B cell (primary cell): ENCODE measurements at regions not wholly inside any gene's neighbourhood (a gene's known extent, or its start where the extent isn't known, plus 50 kb on each side); places are given as distances from the start of the nearest gene placed in this dataset.

Source experiments
- ATAC-seq: fragments of 200-7000 bp; cut with Tn5 transposase; one replicate; pipeline ENCODE4 v1.10.0; 2021; ENCODE audit warnings: low read depth, mild to moderate bottlenecking, moderate number of reproducible peaks, moderate library complexity
- CTCF ChIA-PET: fragments of 350-600 bp; sonication (Branson Sonifier 250); formaldehyde crosslinking; loops from one replicate; lab custom pipeline; 2021; ENCODE audit warnings: antibody characterized with exemption, inconsistent platforms; lab: Charles Lee
- POLR2A ChIA-PET: fragments of 350-600 bp; sonication (Branson Sonifier 250); formaldehyde crosslinking; loops from one replicate; lab custom pipeline; 2021; ENCODE audit warnings: antibody characterized with exemption; lab: Charles Lee
- DNase-seq: peaks from one replicate; pipeline ENCODE4 v3.0.0; 2013
- H2AFZ ChIP-seq: 2 replicates; pipeline ENCODE4 v1.6.1; 2012; ENCODE audit warnings: mild to moderate bottlenecking, low read depth, low read length; ENCODE audit not compliant: insufficient read depth, poor library complexity, severe bottlenecking
- H3K27ac ChIP-seq, 2 donors: 1 replicate in 1 of 2; 2 replicates in 1 of 2; pipeline ENCODE4 v1.5.1; 2012 to 2013; ENCODE audit warnings: low read length in 2 of 2, mild to moderate bottlenecking in 2 of 2, moderate library complexity in 1 of 2
- H3K27me3 ChIP-seq, 4 experiments: fragments of 200-600 bp in 1 of 4; sonication (generic) in 1 of 4; replicated peaks in 1 of 4; 1 replicate in 2 of 4; 2 replicates in 2 of 4; pipeline versions ENCODE4 v1.6.1 to v1.7.0; 2013 to 2016; ENCODE audit warnings: low read length in 3 of 4, mild to moderate bottlenecking in 2 of 4, mixed read lengths in 1 of 4, moderate library complexity in 1 of 4; ENCODE audit not compliant: insufficient read depth in 4 of 4, control insufficient read depth in 3 of 4; ENCODE audit errors: control extremely low read depth in 1 of 4
- H3K36me3 ChIP-seq, 2 experiments: replicated peaks in 1 of 2; 1 replicate in 1 of 2; 2 replicates in 1 of 2; pipeline versions ENCODE4 v1.6.1 to v1.7.1; 2013; ENCODE audit warnings: low read length in 1 of 2; ENCODE audit not compliant: insufficient read depth in 2 of 2, control insufficient read depth in 1 of 2; ENCODE audit errors: control extremely low read depth in 1 of 2, extremely low read depth in 1 of 2
- H3K4me1 ChIP-seq, 2 donors: fragments of 200-600 bp in 1 of 2; sonication (generic) in 1 of 2; 1 replicate in 1 of 2; 2 replicates in 1 of 2; pipeline versions ENCODE4 v1.5.1 to v1.6.1; 2013 to 2017; ENCODE audit warnings: low read length in 2 of 2; ENCODE audit not compliant: control insufficient read depth in 2 of 2, insufficient read depth in 2 of 2
- H3K4me2 ChIP-seq: replicated peaks from 2 replicates; pipeline ENCODE3; 2012; ENCODE audit warnings: mild to moderate bottlenecking, low read depth, low read length; ENCODE audit not compliant: poor library complexity, severe bottlenecking
- H3K4me3 ChIP-seq, 5 experiments: fragments of 200-600 bp in 1 of 5; sonication (generic) in 1 of 5; 1 replicate in 3 of 5; 2 replicates in 2 of 5; pipeline versions ENCODE4 v1.5.1 to v1.7.0; 2011 to 2016; ENCODE audit warnings: low read length in 4 of 5, mild to moderate bottlenecking in 4 of 5, low read depth in 2 of 5, control low read depth in 1 of 5, moderate library complexity in 1 of 5; ENCODE audit not compliant: insufficient read depth in 1 of 5; ENCODE audit errors: control extremely low read depth in 1 of 5, extremely low read depth in 1 of 5
- H3K79me2 ChIP-seq: fragments of 200-600 bp; sonication (generic); one replicate; pipeline ENCODE4 v1.6.0; 2016; ENCODE audit warnings: low read length; ENCODE audit not compliant: control insufficient read depth, insufficient read depth
- H3K9ac ChIP-seq: fragments of 200-600 bp; sonication (generic); 2 replicates; pipeline ENCODE4 v1.6.1; 2017; ENCODE audit warnings: mild to moderate bottlenecking, low read length, moderate library complexity
- H3K9me3 ChIP-seq, 3 donors: one replicate each; pipeline versions ENCODE4 v1.6.1 to v1.7.1; 2013; ENCODE audit warnings: low read length in 2 of 3; ENCODE audit not compliant: control insufficient read depth in 2 of 3, insufficient read depth in 1 of 3; ENCODE audit errors: control extremely low read depth in 1 of 3
- H4K20me1 ChIP-seq: 2 replicates; pipeline ENCODE4 v1.6.0; 2012; ENCODE audit warnings: mild to moderate bottlenecking, low read length; ENCODE audit not compliant: insufficient read depth, control insufficient read depth, poor library complexity, severe bottlenecking
- H3K27ac Mint-ChIP-seq: one replicate; pipeline ENCODE4 v1.8.0; 2021; ENCODE audit warnings: mixed read lengths
- H3K27me3 Mint-ChIP-seq: one replicate; pipeline ENCODE4 v1.8.0; 2021; ENCODE audit warnings: mixed read lengths
- H3K4me1 Mint-ChIP-seq: one replicate; pipeline ENCODE4 v1.8.0; 2021; ENCODE audit warnings: mixed read lengths
- H3K4me3 Mint-ChIP-seq: one replicate; pipeline ENCODE4 v1.8.0; 2021; ENCODE audit warnings: mixed read lengths
- H3K9me3 Mint-ChIP-seq: one replicate; pipeline ENCODE4 v1.8.0; 2022; ENCODE audit warnings: mixed read lengths; ENCODE audit not compliant: insufficient read depth
- CTCF ChIP-seq: fragments of 200-600 bp; IDR thresholded peaks from one replicate; pipeline ENCODE4 v1.8.0; 2022; ENCODE audit warnings: antibody characterized with exemption, mild to moderate bottlenecking
- EZH2 ChIP-seq: IDR thresholded peaks from 2 replicates; pipeline ENCODE4 v1.6.1; 2012; ENCODE audit warnings: borderline replicate concordance, low read depth, mild to moderate bottlenecking, moderate library complexity, low read length; ENCODE audit not compliant: insufficient read depth, poor library complexity, severe bottlenecking
- WGBS: methylation state at CpG from one replicate; pipeline ENCODE4 v1.1.5; 2013; ENCODE audit warnings: missing lambda C conversion rate; ENCODE audit not compliant: insufficient coverage; 5-methylcytosine and 5-hydroxymethylcytosine counted together
- intact Hi-C: fragments of 100-400 bp; cut with micrococcal nuclease; formaldehyde crosslinking; loops from one replicate; pipeline ENCODE4 v1.10.0; 2022

DNA sequence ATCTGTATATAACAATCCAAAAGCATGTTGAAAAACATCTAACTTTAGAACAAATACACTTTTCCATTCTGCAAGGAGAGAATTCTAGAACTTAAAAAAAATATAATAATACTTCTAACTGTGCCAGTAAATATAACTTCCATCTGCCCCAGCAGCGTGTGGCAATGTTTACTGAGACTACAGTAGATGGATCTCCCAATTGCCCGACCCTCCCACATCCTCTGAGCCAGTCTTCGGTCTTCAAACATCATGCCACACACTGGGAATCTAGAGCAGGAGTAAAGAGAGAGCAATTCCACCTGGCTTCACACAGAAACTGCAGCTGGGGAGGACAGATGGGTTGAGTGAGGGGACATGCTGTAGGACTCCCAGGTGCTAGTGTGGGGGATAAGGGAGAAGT, 121.3 kb upstream of the NHSL1 start:
- H3K27ac ChIP-seq = no peak overlapping the region
- H3K36me3 ChIP-seq = no peaks in the 10 kb centered on the region
- H3K4me3 ChIP-seq = no peak overlapping the region
- ChIA-PET POLR2A (no interaction called here), CTCF (no interaction called here)
- H3K4me1 ChIP-seq = no peaks in the 10 kb centered on the region
- Mint-ChIP-seq H3K9me3 (no peaks in the 10 kb centered on the region), H3K4me1 (no peaks in the 10 kb centered on the region), H3K27me3 (no peaks in the 10 kb centered on the region), H3K4me3 (no peak overlapping the region), H3K27ac (no peak overlapping the region)
- 92% methylated on average over 2 of the region's 3 CpGs for WGBS
- no peak overlapping the region for H2AFZ ChIP-seq
- TF ChIP-seq CTCF (no peak), EZH2 (no peak)
- no peak for DNase-seq
- no peaks in the 10 kb centered on the region for H3K27me3 ChIP-seq
- H3K9me3 ChIP-seq = no peaks in the 10 kb centered on the region
- no peak for ATAC-seq
- no peak overlapping the region for H3K9ac ChIP-seq
- H4K20me1 ChIP-seq = no peaks in the 10 kb centered on the region
- no peaks in the 10 kb centered on the region for H3K79me2 ChIP-seq
- intact Hi-C loops = no loop called here
- H3K4me2 ChIP-seq = no peak overlapping the region

DNA sequence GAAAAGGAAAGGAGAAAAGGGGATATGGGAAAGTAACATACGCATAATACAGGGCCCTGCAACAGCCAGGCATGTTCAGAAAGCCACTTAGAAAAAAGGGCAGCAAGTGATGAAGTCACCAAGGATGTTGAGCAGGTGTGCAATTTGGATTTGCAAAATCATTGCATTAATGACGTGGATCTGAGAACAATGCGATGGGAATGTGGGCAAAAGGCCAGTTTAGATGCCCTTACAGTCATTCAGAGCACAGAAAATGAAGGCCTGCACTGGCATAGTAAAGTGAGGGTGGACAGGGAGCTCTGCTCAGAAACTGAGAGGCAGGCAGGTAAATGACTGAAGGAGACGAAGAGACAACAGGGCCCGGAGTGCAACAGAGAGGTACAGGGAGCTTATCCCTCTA, 123.7 kb upstream of the NHSL1 start:
- DNase-seq = no peak
- Mint-ChIP-seq H3K4me1 (no peaks in the 10 kb centered on the region), H3K4me3 (no peak overlapping the region), H3K9me3 (no peaks in the 10 kb centered on the region), H3K27ac (no peak overlapping the region), H3K27me3 (peaks cover 3% of the 10 kb centered on the region)
- Histone ChIP-seq H3K4me3 (no peak overlapping the region), H4K20me1 (no peaks in the 10 kb centered on the region), H3K9ac (no peak overlapping the region), H3K9me3 (no peaks in the 10 kb centered on the region), H3K27me3 (no peaks in the 10 kb centered on the region), H2AFZ (no peak overlapping the region), H3K4me2 (no peak overlapping the region), H3K36me3 (no peaks in the 10 kb centered on the region), H3K79me2 (no peaks in the 10 kb centered on the region), H3K27ac (no peak overlapping the region), H3K4me1 (no peaks in the 10 kb centered on the region)
- intact Hi-C loops = no loop called here
- CTCF ChIA-PET = no interaction called here
- TF ChIP-seq CTCF = no peak
- TF ChIP-seq EZH2 = no peak
- no peak for ATAC-seq
- POLR2A ChIA-PET = no interaction called here
- WGBS = 98% methylated on average over 3 of the region's 5 CpGs
